Endodermal cell (in vitro differentiated cells): ENCODE measurements at regions not wholly inside any gene's neighbourhood (a gene's known extent, or its start where the extent isn't known, plus 50 kb on each side); places are given as distances from the start of the nearest gene placed in this dataset.

ENCODE experiments used
- DNase-seq: peaks from one replicate; pipeline ENCODE4 v3.0.0-alpha.2; 2017
- H3K27ac ChIP-seq: 2 replicates; pipeline ENCODE4 v1.5.1; 2013; ENCODE audit warnings: mild to moderate bottlenecking, low read depth, low read length, moderate library complexity
- H3K27me3 ChIP-seq: 2 replicates; pipeline ENCODE4 v1.6.1; 2013; ENCODE audit warnings: mild to moderate bottlenecking, low read length, moderate library complexity; ENCODE audit not compliant: insufficient read depth, control insufficient read depth, poor library complexity, severe bottlenecking
- H3K36me3 ChIP-seq: 2 replicates; pipeline ENCODE4 v1.7.0; 2013; ENCODE audit warnings: mild to moderate bottlenecking, low read length, moderate library complexity; ENCODE audit not compliant: control insufficient read depth, insufficient read depth
- H3K4me1 ChIP-seq: one replicate; pipeline ENCODE4 v1.7.0; 2013; ENCODE audit warnings: low read length; ENCODE audit not compliant: control insufficient read depth, insufficient read depth
- H3K4me3 ChIP-seq: 2 replicates; pipeline ENCODE4 v1.5.1; 2013; ENCODE audit warnings: mild to moderate bottlenecking, low read length, moderate library complexity
- H3K9ac ChIP-seq: 2 replicates; pipeline ENCODE4 v1.6.1; 2013; ENCODE audit warnings: mild to moderate bottlenecking, low read length, moderate library complexity; ENCODE audit not compliant: poor library complexity, severe bottlenecking; ENCODE audit errors: extremely low read depth
- H3K9me3 ChIP-seq: 2 replicates; pipeline ENCODE4 v1.6.1; 2013; ENCODE audit warnings: mild to moderate bottlenecking, low read length, moderate library complexity; ENCODE audit not compliant: control insufficient read depth
- H3K27ac Mint-ChIP-seq: 2 replicates; pipeline ENCODE4 v1.8.0; 2020; ENCODE audit warnings: mixed read lengths
- H3K27me3 Mint-ChIP-seq: 2 replicates; pipeline ENCODE4 v1.8.0; 2021; ENCODE audit warnings: mild to moderate bottlenecking, mixed read lengths; ENCODE audit not compliant: insufficient read depth
- H3K36me3 Mint-ChIP-seq: 2 replicates; pipeline ENCODE4 v1.8.0; 2020; ENCODE audit warnings: low read depth, mixed read lengths
- H3K4me1 Mint-ChIP-seq: 2 replicates; pipeline ENCODE4 v1.8.0; 2020; ENCODE audit warnings: mixed read lengths
- H3K4me3 Mint-ChIP-seq: 2 replicates; pipeline ENCODE4 v1.8.0; 2020; ENCODE audit warnings: mild to moderate bottlenecking, moderate library complexity, mixed read lengths
- H3K9me3 Mint-ChIP-seq: 2 replicates; pipeline ENCODE4 v1.8.0; 2020; ENCODE audit warnings: mild to moderate bottlenecking, mixed read lengths
- WGBS, 2 experiments: methylation state at CpG; one replicate each; pipeline versions ENCODE4 v1.1.5 to v1.1.7; 2013; ENCODE audit warnings: missing lambda C conversion rate in 2 of 2, mixed read lengths in 1 of 2; ENCODE audit not compliant: insufficient coverage in 1 of 2, insufficient read length in 1 of 2; 5-methylcytosine and 5-hydroxymethylcytosine counted together
- TF ChIP-seq, protein P1 (sequence below): fragments of 200-600 bp; sonication (generic); conservative IDR thresholded peaks from 2 replicates; pipeline ENCODE4 v1.5.0; 2021; ENCODE audit warnings: antibody characterized with exemption, mild to moderate bottlenecking

DNA sequence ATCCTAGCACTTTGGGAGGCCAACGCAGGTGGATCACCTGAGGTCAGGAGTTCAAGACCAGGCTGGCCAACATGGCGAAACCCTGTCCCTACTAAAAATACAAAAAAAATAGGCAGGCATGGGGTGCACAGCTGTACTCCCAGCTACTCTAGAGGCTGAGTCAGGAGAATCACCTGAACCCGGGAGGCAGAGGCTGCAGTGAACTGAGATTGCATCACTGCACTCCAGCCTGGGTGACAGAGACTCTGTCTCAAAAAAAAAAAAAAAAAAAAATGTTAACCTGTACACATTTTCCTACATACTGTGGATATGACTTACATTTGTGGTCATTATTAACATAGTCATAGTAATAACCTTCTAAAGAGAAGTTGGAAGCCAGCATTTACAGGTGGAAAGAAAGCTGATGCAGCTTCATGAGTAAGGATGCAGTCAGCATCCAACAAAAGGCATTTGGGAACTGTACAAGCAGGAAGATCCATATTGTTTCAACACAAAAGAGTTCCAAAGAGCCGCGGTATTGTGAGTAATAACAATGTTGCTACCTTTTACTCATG lies 186.2 kb downstream of the GPX5 start:
- TF ChIP-seq, protein P1, sequence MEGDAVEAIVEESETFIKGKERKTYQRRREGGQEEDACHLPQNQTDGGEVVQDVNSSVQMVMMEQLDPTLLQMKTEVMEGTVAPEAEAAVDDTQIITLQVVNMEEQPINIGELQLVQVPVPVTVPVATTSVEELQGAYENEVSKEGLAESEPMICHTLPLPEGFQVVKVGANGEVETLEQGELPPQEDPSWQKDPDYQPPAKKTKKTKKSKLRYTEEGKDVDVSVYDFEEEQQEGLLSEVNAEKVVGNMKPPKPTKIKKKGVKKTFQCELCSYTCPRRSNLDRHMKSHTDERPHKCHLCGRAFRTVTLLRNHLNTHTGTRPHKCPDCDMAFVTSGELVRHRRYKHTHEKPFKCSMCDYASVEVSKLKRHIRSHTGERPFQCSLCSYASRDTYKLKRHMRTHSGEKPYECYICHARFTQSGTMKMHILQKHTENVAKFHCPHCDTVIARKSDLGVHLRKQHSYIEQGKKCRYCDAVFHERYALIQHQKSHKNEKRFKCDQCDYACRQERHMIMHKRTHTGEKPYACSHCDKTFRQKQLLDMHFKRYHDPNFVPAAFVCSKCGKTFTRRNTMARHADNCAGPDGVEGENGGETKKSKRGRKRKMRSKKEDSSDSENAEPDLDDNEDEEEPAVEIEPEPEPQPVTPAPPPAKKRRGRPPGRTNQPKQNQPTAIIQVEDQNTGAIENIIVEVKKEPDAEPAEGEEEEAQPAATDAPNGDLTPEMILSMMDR: no peak
- DNase-seq: no peak
- peaks cover 24% of the 10 kb centered on the region for H3K9me3 Mint-ChIP-seq
- peaks cover 11% of the 10 kb centered on the region for H3K27me3 Mint-ChIP-seq
- no peak overlapping the region for H3K4me3 Mint-ChIP-seq
- WGBS, 2 experiments: 83% methylated on average over 1 to 5 of the region's 5 CpGs
- no peak overlapping the region for H3K4me3 ChIP-seq
- H3K27ac Mint-ChIP-seq: no peak overlapping the region
- no peaks in the 10 kb centered on the region for H3K4me1 ChIP-seq
- no peak overlapping the region for H3K9ac ChIP-seq
- peaks cover 9% of the 10 kb centered on the region for H3K4me1 Mint-ChIP-seq
- no peak overlapping the region for H3K27ac ChIP-seq
- no peaks in the 10 kb centered on the region for H3K27me3 ChIP-seq
- H3K9me3 ChIP-seq: peaks cover 16% of the 10 kb centered on the region
- H3K36me3 Mint-ChIP-seq: peaks cover 9% of the 10 kb centered on the region
- H3K36me3 ChIP-seq: no peaks in the 10 kb centered on the region

DNA sequence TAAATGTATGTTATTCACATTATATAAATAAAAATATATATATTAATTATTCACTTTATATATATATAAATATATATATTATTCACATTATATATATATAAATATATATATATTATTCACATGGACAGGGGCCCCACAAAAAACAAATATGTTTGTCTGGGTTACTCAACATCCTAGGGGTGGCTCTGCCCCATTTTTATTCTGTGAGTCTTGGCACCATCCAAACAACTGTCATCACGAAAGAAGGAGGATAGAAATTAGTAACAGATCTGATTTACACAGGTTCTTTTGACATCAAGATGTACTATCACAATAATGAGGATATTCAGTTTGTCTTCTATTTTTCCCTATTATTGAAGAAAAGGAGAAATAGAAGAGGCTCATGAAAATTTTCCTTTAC lies 187.3 kb downstream of the GPX5 start:
- Mint-ChIP-seq H3K9me3 (peaks cover 12% of the 10 kb centered on the region), H3K27ac (no peak overlapping the region), H3K27me3 (peaks cover 16% of the 10 kb centered on the region), H3K36me3 (no peaks in the 10 kb centered on the region), H3K4me1 (peaks cover 9% of the 10 kb centered on the region), H3K4me3 (no peak overlapping the region)
- peaks cover 5% of the 10 kb centered on the region for H3K9me3 ChIP-seq
- WGBS, 2 experiments: 100% methylated on average over 1 of the region's 1 CpG
- no peak overlapping the region for H3K4me3 ChIP-seq
- no peaks in the 10 kb centered on the region for H3K36me3 ChIP-seq
- DNase-seq: no peak
- H3K27me3 ChIP-seq: no peaks in the 10 kb centered on the region
- H3K4me1 ChIP-seq: no peaks in the 10 kb centered on the region
- H3K9ac ChIP-seq: no peak overlapping the region
- TF ChIP-seq, protein P1: no peak
- no peak overlapping the region for H3K27ac ChIP-seq

DNA sequence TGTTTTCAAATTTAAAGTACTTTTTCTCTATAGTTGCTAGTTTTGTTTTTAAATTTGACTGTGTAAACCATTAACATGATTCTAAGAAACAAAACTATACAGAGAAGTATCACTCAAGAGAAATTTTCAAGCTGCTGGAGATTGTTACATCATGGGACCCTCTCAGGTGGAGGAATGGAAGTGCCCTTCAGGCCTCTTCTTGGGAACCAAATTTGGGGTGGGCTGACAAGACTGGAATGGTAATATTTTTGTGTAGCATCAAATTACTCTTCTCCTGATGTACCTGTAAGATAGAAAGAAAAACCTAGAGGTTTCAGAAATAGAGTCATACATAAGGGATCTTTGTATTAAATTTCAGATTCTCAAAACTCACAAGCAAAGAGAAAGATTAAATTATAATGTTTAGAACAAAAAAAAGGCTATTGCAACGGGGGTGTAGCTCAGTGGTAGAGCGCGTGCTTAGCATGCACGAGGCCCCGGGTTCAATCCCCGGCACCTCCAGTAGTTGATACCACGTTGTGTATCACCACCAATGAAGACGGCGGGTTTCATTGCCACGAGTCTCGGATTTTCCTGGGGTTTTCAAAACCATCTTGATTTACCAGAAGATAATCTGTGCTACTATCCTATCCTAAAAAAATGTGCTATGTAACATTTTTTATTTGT lies 193.7 kb downstream of the GPX5 start:
- no peaks in the 10 kb centered on the region for H3K36me3 Mint-ChIP-seq
- TF ChIP-seq, protein P1: no peak
- no peak overlapping the region for H3K4me3 Mint-ChIP-seq
- Histone ChIP-seq H3K36me3 (no peaks in the 10 kb centered on the region), H3K4me1 (no peaks in the 10 kb centered on the region), H3K9ac (no peak overlapping the region), H3K27ac (no peak overlapping the region), H3K4me3 (no peak overlapping the region), H3K27me3 (no peaks in the 10 kb centered on the region), H3K9me3 (no peaks in the 10 kb centered on the region)
- WGBS, 2 experiments: 19 to 23% methylated on average over 5 to 11 of the region's 11 CpGs
- peak; percentile 86 for DNase-seq
- H3K27me3 Mint-ChIP-seq: peaks cover 49% of the 10 kb centered on the region
- H3K27ac Mint-ChIP-seq: no peak overlapping the region
- no peaks in the 10 kb centered on the region for H3K9me3 Mint-ChIP-seq
- H3K4me1 Mint-ChIP-seq: peaks cover 4% of the 10 kb centered on the region
